Spleen (tissue), 11 donors: ENCODE measurements at regions not wholly inside any gene's neighbourhood (a gene's known extent, or its start where the extent isn't known, plus 50 kb on each side); places are given as distances from the start of the nearest gene placed in this dataset.

ENCODE experiments used
- DNase-seq: peaks from one replicate; pipeline ENCODE4 v3.0.0-alpha.2; 2020
- H3K27ac ChIP-seq, 8 donors: fragments of 200-600 bp; sonication (generic) in 7 of 8; 1 replicate in 4 of 8; 2 replicates in 4 of 8; pipeline versions ENCODE4 v1.5.0 to v1.8.0; 2016 to 2021; ENCODE audit warnings: inconsistent platforms in 4 of 8, mild to moderate bottlenecking in 4 of 8, moderate library complexity in 1 of 8
- H3K27me3 ChIP-seq, 7 donors: fragments of 200-600 bp; sonication (generic) in 6 of 7; replicated peaks in 1 of 7; 1 replicate in 4 of 7; 2 replicates in 3 of 7; pipeline versions ENCODE4 v1.5.0 to v1.8.0; 2016 to 2021; ENCODE audit warnings: inconsistent platforms in 3 of 7, mild to moderate bottlenecking in 1 of 7
- H3K36me3 ChIP-seq, 6 donors: fragments of 200-600 bp; sonication (generic) in 5 of 6; 1 replicate in 4 of 6; 2 replicates in 2 of 6; pipeline versions ENCODE4 v1.5.0 to v1.8.0; 2016 to 2021; ENCODE audit warnings: inconsistent platforms in 2 of 6
- H3K4me1 ChIP-seq, 6 donors: fragments of 200-600 bp; sonication (generic) in 5 of 6; 1 replicate in 3 of 6; 2 replicates in 3 of 6; pipeline versions ENCODE4 v1.5.0 to v1.8.0; 2016 to 2021; ENCODE audit warnings: inconsistent platforms in 3 of 6
- H3K4me3 ChIP-seq, 8 donors: fragments of 200-600 bp; sonication (generic) in 7 of 8; 1 replicate in 4 of 8; 2 replicates in 4 of 8; pipeline versions ENCODE4 v1.5.0 to v1.8.0; 2016 to 2021; ENCODE audit warnings: inconsistent platforms in 4 of 8, mild to moderate bottlenecking in 4 of 8, moderate library complexity in 2 of 8
- H3K9me3 ChIP-seq, 8 donors: fragments of 200-600 bp; sonication (generic) in 7 of 8; 1 replicate in 4 of 8; 2 replicates in 4 of 8; pipeline versions ENCODE4 v1.5.0 to v1.8.0; 2016 to 2021; ENCODE audit warnings: inconsistent platforms in 4 of 8
- CTCF ChIP-seq, 11 experiments: fragments of 200-600 bp in 7 of 11; fragments of 450-650 bp in 4 of 11; sonication (generic) in 4 of 11; IDR thresholded peaks in 8 of 11; conservative IDR thresholded peaks in 3 of 11; 1 replicate in 7 of 11; 2 replicates in 4 of 11; pipeline versions ENCODE4 v1.4.0 to v1.8.0; 2016 to 2021; ENCODE audit warnings: antibody characterized with exemption in 11 of 11, inconsistent platforms in 4 of 11, mild to moderate bottlenecking in 1 of 11
- POLR2A ChIP-seq, 3 donors: fragments of 450-650 bp; IDR thresholded peaks; one replicate each; pipeline ENCODE4 v1.5.1; 2017; ENCODE audit warnings: antibody characterized with exemption in 3 of 3, mild to moderate bottlenecking in 1 of 3
- POLR2AphosphoS5 ChIP-seq, 3 donors: sonication (generic); formaldehyde crosslinking; IDR thresholded peaks; one replicate each; pipeline ENCODE4 v1.5.1; 2017; ENCODE audit warnings: antibody characterized with exemption in 3 of 3
- WGBS, 5 donors: extraction: QIAGEN DNeasy Blood & Tissue Kit in 3 of 5; methylation state at CpG; one replicate each; pipeline versions ENCODE4 v1.1.5 to v1.1.7; 2013 to 2018; 5-methylcytosine and 5-hydroxymethylcytosine counted together
- intact Hi-C: fragments of 100-400 bp; cut with DNase I; formaldehyde crosslinking; loops from one replicate; pipeline ENCODE4 v1.15.0; 2023; ENCODE audit warnings: low total_unique reads
- donor health status: healthy with polysubstance abuse.
- donor health status: DM: no; HTN: no; CAD: no; lungs with moderate emphysema.
- donor health status: DM: no; HTN: no; CAD: no.
- donor health status: Bipolar disorder and iron deficiency.
- donor health status: healthy.
- donor health status: DM: no; HTN: no; CAD: no.
- donor health status: DM: yes; HTN: yes; CAD: no.

DNA sequence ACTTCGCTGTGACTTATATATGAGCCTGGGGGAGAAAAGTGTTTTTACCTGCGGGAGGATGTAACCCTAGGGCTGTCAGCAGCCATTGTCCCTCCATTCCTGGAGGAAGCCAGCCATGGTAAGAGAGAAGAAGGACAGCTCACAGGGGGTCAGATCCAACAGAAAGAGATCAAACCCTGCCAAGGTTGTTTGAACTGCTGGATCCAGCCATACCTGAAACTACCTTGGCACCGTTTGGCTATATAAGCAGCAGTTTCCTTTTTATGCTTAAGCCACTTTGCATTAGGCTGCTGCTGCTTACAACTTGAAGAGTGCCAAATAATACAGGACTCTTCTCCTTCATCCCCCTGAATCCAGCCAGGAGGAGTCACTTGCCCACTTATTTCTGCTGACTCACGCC is 205.5 kb downstream of the PHETA1 start:
- H3K27ac ChIP-seq = no peak overlapping the region

DNA sequence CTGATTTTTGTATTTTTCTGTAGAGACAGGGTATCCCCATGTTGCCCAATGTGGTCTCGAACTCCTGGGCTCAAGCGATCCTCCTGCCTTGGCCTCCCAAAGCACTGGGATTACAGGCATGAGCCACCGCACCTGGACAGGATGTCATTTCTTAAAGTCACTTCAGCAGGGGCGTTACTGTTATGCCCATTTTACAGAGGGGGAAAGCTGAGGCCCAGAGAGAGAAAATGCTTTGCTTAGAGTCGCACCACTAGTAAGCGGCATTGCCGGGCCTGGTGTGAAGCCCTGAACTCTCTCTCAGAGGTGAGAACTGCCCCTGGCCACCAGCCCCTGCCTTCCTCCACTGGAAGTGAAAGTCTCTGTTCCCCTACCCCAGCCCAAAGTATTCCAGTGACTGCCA is 207.0 kb downstream of the PHETA1 start:
- 89 to 98% (median 95%) methylated on average over 7 of the region's 7 CpGs for WGBS, 5 donors

More for the DNA sequence above, 205.5 kb downstream of the PHETA1 start:
- Histone ChIP-seq H3K27me3 (peaks cover 0 to 22% (median 0%) of the 10 kb centered on the region in 7 donors), H3K4me3 (no peak overlapping the region), H3K4me1 (no peaks in the 10 kb centered on the region), H3K9me3 (peaks cover 0 to 5% (median 0%) of the 10 kb centered on the region in 8 donors), H3K36me3 (no peaks in the 10 kb centered on the region)
- 77 to 92% (median 85%) methylated on average over 4 of the region's 4 CpGs for WGBS, 5 donors
- TF ChIP-seq POLR2A (IDR thresholded peaks at IDR 0.05) (no peak), POLR2AphosphoS5 (IDR thresholded peaks at IDR 0.05) (no peak), CTCF (IDR thresholded peaks at IDR 0.05 in 8 of 11, conservative IDR thresholded peaks at IDR 0.05 in 3 of 11) (no peak)
- intact Hi-C loops = no loop called here
- no peak for DNase-seq

GRCh38 chr12:111160350-111161241 is 208.3 kb downstream of the PHETA1 start:
- WGBS, 5 donors = 76 to 88% (median 83%) methylated on average over 25 of the region's 25 CpGs
- H3K27ac ChIP-seq = no peak overlapping the region
- no peaks in the 10 kb centered on the region for H3K36me3 ChIP-seq
- no peaks in the 10 kb centered on the region for H3K4me1 ChIP-seq
- peaks cover 0 to 33% (median 0%) of the 10 kb centered on the region in 7 donors for H3K27me3 ChIP-seq
- intact Hi-C loops = no loop called here
- DNase-seq = no peak
- H3K9me3 ChIP-seq = peaks cover 0 to 5% (median 0%) of the 10 kb centered on the region in 8 donors
- TF ChIP-seq CTCF (IDR thresholded peaks at IDR 0.05 in 8 of 11, conservative IDR thresholded peaks at IDR 0.05 in 3 of 11) = no peak
- no peak for TF ChIP-seq POLR2A (IDR thresholded peaks at IDR 0.05)
- TF ChIP-seq POLR2AphosphoS5 (IDR thresholded peaks at IDR 0.05) = no peak
- no peak overlapping the region for H3K4me3 ChIP-seq

More for the DNA sequence above, 207.0 kb downstream of the PHETA1 start:
- no peak for TF ChIP-seq POLR2AphosphoS5 (IDR thresholded peaks at IDR 0.05)
- TF ChIP-seq CTCF (IDR thresholded peaks at IDR 0.05 in 8 of 11, conservative IDR thresholded peaks at IDR 0.05 in 3 of 11) = no peak
- TF ChIP-seq POLR2A (IDR thresholded peaks at IDR 0.05) = no peak
- no peak for DNase-seq
- peaks cover 0 to 30% (median 0%) of the 10 kb centered on the region in 7 donors for H3K27me3 ChIP-seq
- peaks cover 0 to 5% (median 0%) of the 10 kb centered on the region in 8 donors for H3K9me3 ChIP-seq
- no peak overlapping the region for H3K27ac ChIP-seq
- intact Hi-C loops = no loop called here
- H3K4me3 ChIP-seq = no peak overlapping the region
- H3K4me1 ChIP-seq = no peaks in the 10 kb centered on the region
- H3K36me3 ChIP-seq = no peaks in the 10 kb centered on the region

GRCh38 chr12:111158992-111159391 is 209.9 kb downstream of the PHETA1 start:
- Histone ChIP-seq H3K36me3 (no peaks in the 10 kb centered on the region), H3K4me1 (no peaks in the 10 kb centered on the region), H3K27me3 (peaks cover 0 to 48% (median 0%) of the 10 kb centered on the region in 7 donors), H3K4me3 (no peak overlapping the region), H3K27ac (no peak overlapping the region), H3K9me3 (no peaks in the 10 kb centered on the region)
- WGBS, 5 donors = 93 to 96% (median 94%) methylated on average over 8 of the region's 8 CpGs
- intact Hi-C loops = no loop called here
- no peak for TF ChIP-seq CTCF (IDR thresholded peaks at IDR 0.05 in 8 of 11, conservative IDR thresholded peaks at IDR 0.05 in 3 of 11)
- no peak for TF ChIP-seq POLR2A (IDR thresholded peaks at IDR 0.05)
- TF ChIP-seq POLR2AphosphoS5 (IDR thresholded peaks at IDR 0.05) = no peak
- no peak for DNase-seq
